ENCODE measurements at regions not wholly inside any gene's neighbourhood (a gene's known extent, or its start where the extent isn't known, plus 50 kb on each side); places are given as distances from the start of the nearest gene placed in this dataset.

GRCh38 chr3:164040991-164041390, 1037.3 kb downstream of the SI start:
- TF ChIP-seq CTCF (IDR thresholded peaks at IDR 0.05) (no peak), EZH2 (IDR thresholded peaks at IDR 0.05; ENCODE audit: borderline replicate concordance, insufficient read depth, low read depth, low read length, poor library complexity, severe bottlenecking) (no peak)

Data from B cell (primary cell).